GM12872 (cell line): ENCODE measurements at regions not wholly inside any gene's neighbourhood (a gene's known extent, or its start where the extent isn't known, plus 50 kb on each side); places are given as distances from the start of the nearest gene placed in this dataset.

Source experiments
- CTCF ChIP-seq: IDR thresholded peaks from 3 replicates; pipeline ENCODE4 v1.5.1; 2011; ENCODE audit warnings: low read depth, mild to moderate bottlenecking, low read length, moderate library complexity; ENCODE audit not compliant: insufficient read depth

- TF ChIP-seq CTCF: no peak
Measured at GRCh38 chr5:87608385-87608784, 195.7 kb upstream of the CCNH start.

DNA sequence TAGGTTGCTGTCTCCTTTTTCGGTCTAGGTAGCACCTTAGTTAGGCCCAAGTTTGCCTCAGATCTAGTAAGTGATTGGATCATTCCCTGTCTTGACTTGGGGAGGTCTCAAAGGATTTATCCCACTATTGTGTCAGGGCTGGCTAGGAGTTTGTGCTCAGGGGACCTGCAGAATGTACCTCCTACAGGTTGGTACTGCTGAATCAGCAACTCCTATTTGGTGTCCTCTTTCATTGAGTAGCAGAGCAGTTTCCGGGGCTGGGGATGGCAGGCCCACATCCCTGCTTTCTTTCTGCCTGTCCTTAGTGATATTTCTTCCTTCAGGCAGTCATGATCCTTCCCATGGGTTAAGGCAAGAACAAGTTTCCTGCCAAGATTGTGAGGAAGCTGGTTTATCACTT is 192.9 kb upstream of the CCNH start:
- TF ChIP-seq CTCF: no peak

DNA sequence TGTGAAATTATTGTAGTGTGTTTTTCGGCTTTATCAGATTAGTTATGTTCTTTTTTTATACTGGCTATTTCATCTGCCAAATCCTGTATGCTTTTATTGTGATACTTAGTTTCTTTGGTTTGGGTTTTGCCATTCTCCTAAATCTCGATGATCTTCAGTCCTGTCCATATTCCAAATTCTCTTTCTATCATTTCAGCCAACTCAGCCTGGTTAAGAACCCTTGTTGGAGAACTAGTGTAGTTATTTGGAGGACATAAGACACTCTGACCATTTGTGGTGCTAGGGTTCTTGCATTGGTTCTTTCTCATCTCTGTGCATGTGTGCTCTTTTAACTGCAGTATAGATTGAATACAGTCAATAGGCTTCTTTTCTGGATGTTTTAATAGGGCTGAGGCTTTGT is 187.0 kb upstream of the CCNH start:
- TF ChIP-seq CTCF: no peak

GRCh38 chr5:87598460-87598859 is 185.7 kb upstream of the CCNH start:
- TF ChIP-seq CTCF: no peak

DNA sequence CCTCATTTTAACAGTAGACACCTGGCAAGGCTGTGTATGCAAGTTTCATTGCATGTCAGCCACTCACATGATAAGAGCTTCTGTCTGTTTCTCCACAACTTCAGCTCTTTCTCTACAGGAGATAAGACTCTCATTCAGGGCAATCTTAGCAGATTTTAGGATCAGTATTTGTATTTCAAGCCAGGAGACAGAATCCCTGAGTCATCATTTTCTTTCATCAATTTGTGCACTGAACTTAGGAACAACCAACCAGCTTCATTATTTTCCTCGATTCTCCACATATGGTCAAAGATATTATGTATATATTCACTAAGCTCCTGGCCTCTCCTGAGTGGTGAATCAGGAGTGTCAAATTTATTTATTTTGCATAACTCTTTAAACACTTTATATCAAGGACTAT is 181.8 kb upstream of the CCNH start:
- TF ChIP-seq CTCF: no peak

DNA sequence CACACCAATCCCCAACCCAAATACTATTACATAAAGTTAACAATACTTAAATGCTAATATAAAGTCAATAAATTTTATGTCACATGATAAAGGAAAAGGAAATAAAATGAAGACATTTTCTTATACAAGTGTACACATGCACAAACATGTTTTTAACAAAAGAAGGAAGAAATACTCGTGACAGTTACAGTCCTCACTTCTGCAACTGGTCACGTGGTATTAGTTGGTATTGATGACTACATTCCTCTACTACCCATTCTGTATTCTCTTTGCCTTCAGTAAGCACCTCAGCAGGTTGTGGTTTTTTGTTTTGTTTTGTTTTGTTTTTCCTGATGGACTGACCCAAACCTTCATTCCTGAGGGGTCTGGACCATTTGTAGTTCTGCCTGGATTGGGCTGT is 176.9 kb upstream of the CCNH start:
- no peak for TF ChIP-seq CTCF

- TF ChIP-seq CTCF: no peak
Measured at GRCh38 chr5:87588316-87588715, 175.6 kb upstream of the CCNH start.

DNA sequence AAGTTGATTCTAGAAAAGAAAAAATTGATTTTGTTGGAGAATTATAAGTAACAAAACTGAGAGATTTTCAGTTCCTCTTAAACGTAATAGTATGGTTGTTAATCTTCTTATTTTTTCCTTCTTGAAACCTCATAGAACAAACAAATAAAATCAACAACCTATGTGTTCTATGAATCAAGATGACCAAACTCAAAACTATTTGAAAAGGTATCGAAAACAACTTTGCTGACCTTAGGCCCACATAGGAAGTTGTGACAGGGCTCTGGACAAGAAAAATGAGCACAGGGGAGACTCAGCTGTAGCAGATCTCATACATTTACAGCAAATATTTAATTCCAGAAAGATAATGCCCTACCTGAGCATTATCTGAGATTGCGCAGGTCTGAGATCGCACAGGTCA is 169.4 kb upstream of the CCNH start:
- no peak for TF ChIP-seq CTCF
